ENCODE measurements at regions not wholly inside any gene's neighbourhood (a gene's known extent, or its start where the extent isn't known, plus 50 kb on each side); places are given as distances from the start of the nearest gene placed in this dataset.
"Not testable (repeated sequence)": the region's sequence is repeated elsewhere in the genome, so short reads cannot be mapped to it uniquely, and the experiment has no call there.

DNA sequence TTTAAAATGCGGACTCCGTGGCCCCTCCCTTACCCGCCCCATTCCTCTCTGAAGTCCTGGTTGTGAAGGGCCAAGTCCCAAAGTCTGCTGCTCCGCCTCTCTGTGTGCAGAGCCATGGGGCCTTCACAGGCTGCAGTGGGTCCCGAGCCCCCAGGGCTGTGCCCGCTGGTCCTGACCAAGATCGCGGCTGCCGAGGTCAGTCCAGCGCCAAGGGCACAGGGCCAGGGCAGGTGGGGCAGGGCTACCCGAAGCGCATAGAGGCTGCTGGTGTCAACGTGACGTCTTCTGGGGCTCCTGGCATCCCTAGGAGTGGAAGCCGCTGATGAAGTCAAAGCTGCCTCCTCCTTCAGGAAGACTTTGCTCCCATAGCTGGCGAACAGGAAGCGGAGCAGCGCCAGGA is 858.8 kb downstream of the TUBA3C start:
- DNase-seq, result not testable (repeated sequence)

DNA sequence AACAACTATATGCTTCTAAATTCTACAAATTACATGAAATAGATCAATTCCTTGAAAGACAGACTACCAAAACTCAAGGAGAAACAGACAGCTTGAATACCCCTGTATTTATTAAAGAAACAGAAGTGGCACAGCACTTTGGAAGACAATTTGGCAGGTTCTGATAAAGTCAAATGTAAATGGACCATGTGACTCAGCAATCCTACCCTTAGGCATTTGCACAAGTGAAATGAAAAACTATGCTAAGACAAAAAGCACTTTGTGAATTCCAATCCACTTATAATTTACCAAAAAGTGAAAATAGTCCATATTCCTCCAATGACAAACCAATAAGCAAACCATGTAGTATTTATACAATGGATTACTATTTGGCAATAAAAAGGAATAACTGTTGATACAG is 862.0 kb downstream of the TUBA3C start:
- DNase-seq, result not testable (repeated sequence)

- DNase-seq, result not testable (repeated sequence)
Measured at GRCh38 chr13:18303240-18303813, 878.3 kb downstream of the TUBA3C start.

DNA sequence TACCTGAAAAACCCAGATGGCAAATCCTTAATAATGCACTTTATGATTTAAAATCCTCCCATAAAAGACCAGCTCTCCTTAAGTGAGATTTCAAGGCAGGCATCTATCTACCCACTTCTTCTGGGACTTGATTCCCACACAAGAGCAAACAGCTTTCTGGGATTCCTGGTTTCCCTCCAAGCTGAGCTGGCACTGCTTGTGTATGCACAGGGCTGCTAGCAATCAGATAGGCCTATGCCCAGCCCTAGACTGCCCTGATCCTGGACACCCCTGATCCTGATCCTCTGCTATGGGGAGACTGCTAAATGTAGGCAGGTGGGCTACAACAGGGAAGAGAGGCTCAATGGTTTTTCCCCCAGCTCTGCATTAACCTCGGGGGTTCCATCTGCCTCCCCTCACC is 880.7 kb downstream of the TUBA3C start:
- not testable (repeated sequence) for DNase-seq

GRCh38 chr13:18297359-18297758 is 884.3 kb downstream of the TUBA3C start:
- DNase-seq, result not testable (repeated sequence)

GRCh38 chr13:18296617-18297016 is 885.0 kb downstream of the TUBA3C start:
- not testable (repeated sequence) for DNase-seq

GRCh38 chr13:18294311-18294710 is 887.3 kb downstream of the TUBA3C start:
- DNase-seq, result not testable (repeated sequence)

DNA sequence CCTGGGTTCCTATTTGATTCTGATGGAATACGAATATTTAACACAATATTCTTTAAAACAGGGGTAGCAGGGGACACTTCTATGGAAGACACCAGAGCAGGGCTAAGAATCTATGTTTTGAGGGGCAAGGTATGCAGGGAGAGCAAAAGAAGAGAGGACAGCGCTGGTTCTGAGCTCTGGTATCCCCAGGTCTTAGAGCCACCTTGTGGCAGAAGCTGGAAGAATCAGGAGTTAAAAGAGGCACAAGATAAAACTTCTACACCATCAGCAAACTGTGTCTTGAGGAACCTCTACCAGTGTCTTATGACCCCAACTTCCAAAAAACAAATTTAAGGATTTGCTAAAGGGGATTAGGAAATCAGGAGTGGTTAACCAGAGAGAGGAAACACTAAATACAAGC is 894.8 kb downstream of the TUBA3C start:
- not testable (repeated sequence) for DNase-seq

GRCh38 chr13:18285663-18286062 is 896.0 kb downstream of the TUBA3C start:
- DNase-seq, result not testable (repeated sequence)

GRCh38 chr13:18284040-18284439 is 897.6 kb downstream of the TUBA3C start:
- DNase-seq, result not testable (repeated sequence)

- not testable (repeated sequence) for DNase-seq
Measured at GRCh38 chr13:18281829-18282597, 899.6 kb downstream of the TUBA3C start.

- DNase-seq, result not testable (repeated sequence)
Measured at GRCh38 chr13:18280904-18281828, 900.5 kb downstream of the TUBA3C start.

DNA sequence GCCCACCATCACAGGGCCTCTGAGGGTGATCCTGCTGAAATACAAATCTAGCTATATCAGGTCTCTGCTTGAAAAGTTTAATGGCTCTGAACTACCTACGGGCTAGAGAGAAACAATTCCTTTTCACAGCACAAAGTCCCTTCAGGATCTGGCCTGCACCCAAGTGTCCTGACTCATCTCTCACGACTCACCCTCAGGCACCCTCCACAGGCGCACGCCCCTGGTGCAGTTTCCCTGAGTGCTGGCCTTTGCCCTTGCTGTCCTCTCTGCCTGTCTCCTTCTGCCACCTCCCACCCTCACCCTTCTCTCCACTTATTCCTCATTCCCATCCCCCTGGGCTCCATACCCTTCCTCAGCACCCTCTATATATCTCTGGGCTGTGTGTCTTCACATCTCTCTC is 901.7 kb downstream of the TUBA3C start:
- DNase-seq, result not testable (repeated sequence)

GRCh38 chr13:18277372-18277771 is 904.3 kb downstream of the TUBA3C start:
- DNase-seq, result not testable (repeated sequence)

DNA sequence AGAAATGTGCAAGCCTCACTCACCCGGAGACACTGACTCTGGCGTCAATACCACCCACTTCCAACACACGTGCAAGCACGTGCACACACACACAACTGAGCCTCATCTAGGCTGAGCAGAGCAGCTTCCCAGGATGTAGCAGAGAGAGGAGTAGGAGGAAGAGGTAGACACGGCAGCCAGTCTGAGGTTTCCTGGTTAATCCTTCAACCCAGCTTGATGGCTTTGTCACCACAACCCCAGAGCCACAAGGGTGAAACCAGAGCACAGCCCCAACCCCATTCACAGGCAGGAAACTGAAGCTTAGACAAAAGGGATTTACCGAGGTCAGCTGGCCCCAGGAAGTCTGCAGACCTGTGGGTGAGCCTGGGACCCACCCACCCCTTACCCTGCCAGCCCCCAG is 905.3 kb downstream of the TUBA3C start:
- DNase-seq, result not testable (repeated sequence)

- not testable (repeated sequence) for DNase-seq
Measured at GRCh38 chr13:18273785-18274514, 907.7 kb downstream of the TUBA3C start.

GRCh38 chr13:18258801-18259419 is 922.7 kb downstream of the TUBA3C start:
- not testable (repeated sequence) for DNase-seq

DNA sequence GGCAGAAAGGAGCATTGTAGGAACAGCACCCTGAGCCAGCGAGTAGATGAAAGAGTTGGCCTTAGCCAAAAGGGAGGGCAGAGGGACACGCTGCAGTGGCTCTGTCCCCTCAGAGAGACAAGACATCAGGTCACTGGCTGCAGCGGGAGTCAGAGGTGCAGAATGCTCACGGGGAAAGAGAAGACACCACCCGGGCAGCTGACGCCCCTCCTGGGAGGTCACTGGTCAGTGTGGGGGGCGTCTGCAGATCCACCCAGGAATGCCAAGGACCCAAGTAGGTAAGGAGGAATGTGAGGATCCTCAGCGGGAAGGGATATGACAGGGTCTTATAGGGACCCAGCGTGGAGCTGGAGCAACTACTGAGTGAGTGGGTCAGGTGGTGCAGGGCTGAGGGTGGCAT is 923.9 kb downstream of the TUBA3C start:
- not testable (repeated sequence) for DNase-seq

GRCh38 chr13:18252848-18253247 is 928.8 kb downstream of the TUBA3C start:
- DNase-seq, result not testable (repeated sequence)

DNA sequence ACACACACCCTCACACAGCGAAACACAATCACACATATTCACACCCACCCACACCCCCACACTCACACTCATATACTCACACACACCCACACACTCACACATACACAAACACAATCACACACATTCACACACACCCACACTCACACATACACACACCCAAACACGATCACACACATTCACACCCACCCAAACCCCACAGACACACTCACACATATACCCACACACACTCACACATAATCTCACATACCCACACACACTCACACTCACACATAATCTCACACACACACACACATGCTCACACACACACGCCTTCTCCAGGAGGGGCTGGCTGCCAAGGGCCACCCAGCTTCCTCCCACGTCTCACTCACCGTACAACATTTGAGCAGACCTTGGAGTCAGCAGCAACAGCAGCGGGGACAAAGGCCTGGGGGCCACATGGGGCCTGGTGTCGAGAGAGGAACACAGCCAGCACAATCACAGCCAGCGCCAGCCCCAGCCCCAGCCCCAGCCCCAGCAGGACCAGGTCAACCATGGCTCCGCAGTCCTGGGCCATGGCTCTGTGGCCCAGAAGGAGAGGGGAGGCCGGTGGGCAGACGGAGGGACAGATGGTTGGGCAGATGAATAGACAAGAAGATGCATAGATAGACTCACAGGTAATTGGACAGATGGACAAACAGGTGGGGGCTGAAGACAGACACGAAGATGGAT is 932.9 kb downstream of the TUBA3C start:
- DNase-seq, result not testable (repeated sequence)

DNA sequence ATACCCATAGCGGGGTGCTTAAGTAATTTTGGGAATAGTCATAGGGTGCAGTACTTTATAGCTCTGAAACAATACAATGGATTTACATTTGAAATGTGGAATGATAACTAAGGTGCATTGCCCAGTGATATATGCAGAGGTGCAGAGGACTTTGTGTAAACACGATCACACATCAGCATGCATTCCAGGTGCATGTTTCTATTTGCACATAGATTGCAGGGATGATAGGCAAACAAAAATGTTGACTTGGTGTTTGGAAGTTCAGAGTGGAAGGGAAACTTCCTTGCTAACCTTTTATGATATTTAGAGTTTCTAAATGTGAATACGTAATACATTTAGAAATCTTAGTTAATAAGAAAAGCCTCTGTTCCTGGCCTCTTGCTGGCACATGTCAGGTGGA is 941.5 kb downstream of the TUBA3C start:
- DNase-seq, result not testable (repeated sequence)
